Spleen (tissue), 11 donors: ENCODE measurements at regions not wholly inside any gene's neighbourhood (a gene's known extent, or its start where the extent isn't known, plus 50 kb on each side); places are given as distances from the start of the nearest gene placed in this dataset.

Experiments used
- DNase-seq: peaks from one replicate; pipeline ENCODE4 v3.0.0-alpha.2; 2020
- H3K27ac ChIP-seq, 8 donors: fragments of 200-600 bp; sonication (generic) in 7 of 8; 1 replicate in 4 of 8; 2 replicates in 4 of 8; pipeline versions ENCODE4 v1.5.0 to v1.8.0; 2016 to 2021; ENCODE audit warnings: inconsistent platforms in 4 of 8, mild to moderate bottlenecking in 4 of 8, moderate library complexity in 1 of 8
- H3K27me3 ChIP-seq, 7 donors: fragments of 200-600 bp; sonication (generic) in 6 of 7; replicated peaks in 1 of 7; 1 replicate in 4 of 7; 2 replicates in 3 of 7; pipeline versions ENCODE4 v1.5.0 to v1.8.0; 2016 to 2021; ENCODE audit warnings: inconsistent platforms in 3 of 7, mild to moderate bottlenecking in 1 of 7
- H3K36me3 ChIP-seq, 6 donors: fragments of 200-600 bp; sonication (generic) in 5 of 6; 1 replicate in 4 of 6; 2 replicates in 2 of 6; pipeline versions ENCODE4 v1.5.0 to v1.8.0; 2016 to 2021; ENCODE audit warnings: inconsistent platforms in 2 of 6
- H3K4me1 ChIP-seq, 6 donors: fragments of 200-600 bp; sonication (generic) in 5 of 6; 1 replicate in 3 of 6; 2 replicates in 3 of 6; pipeline versions ENCODE4 v1.5.0 to v1.8.0; 2016 to 2021; ENCODE audit warnings: inconsistent platforms in 3 of 6
- H3K4me3 ChIP-seq, 8 donors: fragments of 200-600 bp; sonication (generic) in 7 of 8; 1 replicate in 4 of 8; 2 replicates in 4 of 8; pipeline versions ENCODE4 v1.5.0 to v1.8.0; 2016 to 2021; ENCODE audit warnings: inconsistent platforms in 4 of 8, mild to moderate bottlenecking in 4 of 8, moderate library complexity in 2 of 8
- H3K9me3 ChIP-seq, 8 donors: fragments of 200-600 bp; sonication (generic) in 7 of 8; 1 replicate in 4 of 8; 2 replicates in 4 of 8; pipeline versions ENCODE4 v1.5.0 to v1.8.0; 2016 to 2021; ENCODE audit warnings: inconsistent platforms in 4 of 8
- CTCF ChIP-seq, 11 experiments: fragments of 200-600 bp in 7 of 11; fragments of 450-650 bp in 4 of 11; sonication (generic) in 4 of 11; IDR thresholded peaks in 8 of 11; conservative IDR thresholded peaks in 3 of 11; 1 replicate in 7 of 11; 2 replicates in 4 of 11; pipeline versions ENCODE4 v1.4.0 to v1.8.0; 2016 to 2021; ENCODE audit warnings: antibody characterized with exemption in 11 of 11, inconsistent platforms in 4 of 11, mild to moderate bottlenecking in 1 of 11
- POLR2A ChIP-seq, 3 donors: fragments of 450-650 bp; IDR thresholded peaks; one replicate each; pipeline ENCODE4 v1.5.1; 2017; ENCODE audit warnings: antibody characterized with exemption in 3 of 3, mild to moderate bottlenecking in 1 of 3
- POLR2AphosphoS5 ChIP-seq, 3 donors: sonication (generic); formaldehyde crosslinking; IDR thresholded peaks; one replicate each; pipeline ENCODE4 v1.5.1; 2017; ENCODE audit warnings: antibody characterized with exemption in 3 of 3
- WGBS, 5 donors: extraction: QIAGEN DNeasy Blood & Tissue Kit in 3 of 5; methylation state at CpG; one replicate each; pipeline versions ENCODE4 v1.1.5 to v1.1.7; 2013 to 2018; 5-methylcytosine and 5-hydroxymethylcytosine counted together
- intact Hi-C: fragments of 100-400 bp; cut with DNase I; formaldehyde crosslinking; loops from one replicate; pipeline ENCODE4 v1.15.0; 2023; ENCODE audit warnings: low total_unique reads
- donor health status: healthy with polysubstance abuse.
- donor health status: DM: no; HTN: no; CAD: no; lungs with moderate emphysema.
- donor health status: DM: no; HTN: no; CAD: no.
- donor health status: Bipolar disorder and iron deficiency.
- donor health status: healthy.
- donor health status: DM: no; HTN: no; CAD: no.
- donor health status: DM: yes; HTN: yes; CAD: no.

DNA sequence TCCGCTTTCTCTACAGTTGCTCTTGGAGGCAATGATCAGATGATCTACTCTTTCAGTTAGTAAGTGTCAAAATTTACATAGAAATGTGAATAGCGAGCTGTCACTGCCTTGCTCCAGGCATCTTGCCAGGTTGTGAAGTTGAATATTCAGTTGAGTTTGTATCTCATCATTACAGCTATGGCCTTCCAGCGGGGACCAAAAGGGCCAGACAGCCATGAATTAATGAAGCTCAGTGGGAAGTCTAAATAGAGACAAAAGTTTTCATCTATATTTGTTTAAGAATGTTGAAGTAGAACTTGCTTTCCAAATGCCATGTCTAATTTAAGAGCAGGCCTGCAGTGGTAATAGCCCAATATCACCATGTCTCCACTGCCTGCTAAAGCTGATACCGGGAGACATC lies 387.8 kb downstream of the FLRT2 start:
- no peaks in the 10 kb centered on the region for H3K27me3 ChIP-seq
- TF ChIP-seq POLR2A (IDR thresholded peaks at IDR 0.05) (no peak), CTCF (IDR thresholded peaks at IDR 0.05 in 8 of 11, conservative IDR thresholded peaks at IDR 0.05 in 3 of 11) (no peak), POLR2AphosphoS5 (IDR thresholded peaks at IDR 0.05) (no peak)
- H3K27ac ChIP-seq, result no peak overlapping the region
- intact Hi-C loops, result no loop called here
- no peaks in the 10 kb centered on the region for H3K9me3 ChIP-seq
- no peak for DNase-seq
- 74 to 86% (median 86%) methylated on average over 4 of the region's 4 CpGs for WGBS, 5 donors
- H3K4me1 ChIP-seq, result no peaks in the 10 kb centered on the region
- H3K4me3 ChIP-seq, result no peak overlapping the region
- H3K36me3 ChIP-seq, result no peaks in the 10 kb centered on the region

DNA sequence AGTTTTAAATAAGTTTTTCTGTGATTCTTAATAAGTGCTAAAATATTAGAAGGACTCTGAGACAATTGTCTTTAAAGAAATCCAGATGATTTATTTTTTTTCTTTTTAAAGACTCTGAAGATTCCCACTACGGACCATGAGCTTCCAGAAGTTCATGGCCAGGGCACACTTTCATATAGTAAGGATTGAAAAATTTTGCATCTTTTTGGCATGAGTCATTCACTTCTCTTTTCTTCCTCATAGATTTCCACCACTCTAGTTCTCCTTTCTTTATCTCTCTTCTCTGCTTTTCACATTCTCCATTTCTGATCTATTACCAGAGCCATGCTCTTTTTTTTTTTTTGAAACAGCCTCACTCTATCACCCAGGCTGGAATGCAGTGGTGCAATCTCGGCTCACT lies 385.8 kb downstream of the FLRT2 start:
- Histone ChIP-seq H3K27me3 (no peaks in the 10 kb centered on the region), H3K36me3 (no peaks in the 10 kb centered on the region), H3K9me3 (peaks cover 0 to 4% (median 0%) of the 10 kb centered on the region in 8 donors), H3K27ac (no peak overlapping the region), H3K4me1 (no peaks in the 10 kb centered on the region), H3K4me3 (no peak overlapping the region)
- intact Hi-C loops, result no loop called here
- DNase-seq, result no peak
- 63 to 84% (median 80%) methylated on average over 2 of the region's 2 CpGs for WGBS, 5 donors
- TF ChIP-seq POLR2A (IDR thresholded peaks at IDR 0.05) (no peak), POLR2AphosphoS5 (IDR thresholded peaks at IDR 0.05) (no peak), CTCF (IDR thresholded peaks at IDR 0.05 in 8 of 11, conservative IDR thresholded peaks at IDR 0.05 in 3 of 11) (no peak)

DNA sequence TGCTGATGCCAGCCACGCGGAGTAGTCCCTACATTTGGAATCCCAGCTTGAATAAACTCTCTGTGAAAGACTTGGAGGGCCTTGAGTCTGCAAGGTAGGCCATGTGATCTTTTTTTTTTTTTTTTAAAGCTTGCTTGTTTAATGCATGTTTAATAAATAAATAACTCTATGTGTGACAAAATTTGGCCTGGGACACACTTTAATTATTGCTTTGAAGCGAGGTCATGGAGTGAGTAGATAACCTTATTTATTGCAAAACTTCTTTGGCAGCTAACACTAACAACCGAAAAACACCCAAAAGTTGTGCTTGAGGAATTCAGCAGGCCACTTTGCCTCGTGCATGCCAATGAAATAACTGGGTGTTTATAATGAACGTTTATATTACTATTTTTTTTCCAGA lies 382.2 kb downstream of the FLRT2 start:
- Histone ChIP-seq H3K27ac (no peak overlapping the region), H3K9me3 (peaks cover 0 to 5% (median 0%) of the 10 kb centered on the region in 8 donors), H3K27me3 (no peaks in the 10 kb centered on the region), H3K36me3 (no peaks in the 10 kb centered on the region), H3K4me1 (no peaks in the 10 kb centered on the region), H3K4me3 (no peak overlapping the region)
- intact Hi-C loops, result no loop called here
- TF ChIP-seq POLR2AphosphoS5 (IDR thresholded peaks at IDR 0.05), result no peak
- TF ChIP-seq POLR2A (IDR thresholded peaks at IDR 0.05), result no peak
- TF ChIP-seq CTCF (IDR thresholded peaks at IDR 0.05 in 8 of 11, conservative IDR thresholded peaks at IDR 0.05 in 3 of 11), result no peak
- DNase-seq, result no peak
- WGBS, 5 donors, result 79 to 87% (median 86%) methylated on average over 6 of the region's 6 CpGs

DNA sequence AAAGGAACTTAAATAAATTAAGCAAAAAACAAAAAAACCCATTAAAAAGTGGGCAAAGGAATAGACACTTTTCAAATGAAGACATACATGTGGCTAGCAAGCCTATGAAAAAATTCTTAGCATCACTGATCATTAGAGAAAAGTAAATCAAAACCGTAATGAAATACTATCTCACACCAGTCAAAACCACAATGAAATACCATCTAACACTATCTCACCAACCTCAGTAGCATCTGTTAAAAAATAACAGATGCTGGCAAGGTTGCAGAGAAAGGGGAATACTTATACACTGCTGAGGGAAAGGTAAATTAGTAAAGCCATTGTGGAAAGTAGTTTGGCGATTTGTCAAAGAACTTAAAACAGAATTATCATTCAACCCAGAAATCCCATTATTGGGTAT lies 381.1 kb downstream of the FLRT2 start:
- H3K4me1 ChIP-seq, result no peaks in the 10 kb centered on the region
- H3K27me3 ChIP-seq, result no peaks in the 10 kb centered on the region
- intact Hi-C loops, result no loop called here
- no peak for DNase-seq
- TF ChIP-seq POLR2AphosphoS5 (IDR thresholded peaks at IDR 0.05), result no peak
- no peak for TF ChIP-seq POLR2A (IDR thresholded peaks at IDR 0.05)
- no peak for TF ChIP-seq CTCF (IDR thresholded peaks at IDR 0.05 in 8 of 11, conservative IDR thresholded peaks at IDR 0.05 in 3 of 11)
- H3K27ac ChIP-seq, result no peak overlapping the region
- H3K4me3 ChIP-seq, result no peak overlapping the region
- 87 to 92% (median 91%) methylated on average over 2 of the region's 2 CpGs for WGBS, 5 donors
- no peaks in the 10 kb centered on the region for H3K36me3 ChIP-seq
- H3K9me3 ChIP-seq, result peaks cover 0 to 5% (median 0%) of the 10 kb centered on the region in 8 donors
